Retinal pigment epithelial cell (primary cell): ENCODE measurements at regions not wholly inside any gene's neighbourhood (a gene's known extent, or its start where the extent isn't known, plus 50 kb on each side); places are given as distances from the start of the nearest gene placed in this dataset.

Experiments
- DNase-seq: peaks from one replicate; pipeline ENCODE4 v3.0.0-alpha.2; 2010; ENCODE audit warnings: low read depth
- H3K4me3 ChIP-seq: 2 replicates; pipeline ENCODE4 v1.5.1; 2011; ENCODE audit warnings: mild to moderate bottlenecking, low read length, control low read depth, moderate library complexity
- TF ChIP-seq, protein P1 (sequence below): conservative IDR thresholded peaks from 2 replicates; pipeline ENCODE4 v1.5.1; 2011; ENCODE audit warnings: low read depth, low read length, control low read depth, inconsistent platforms

GRCh38 chr11:95502522-95502921, 271.5 kb upstream of the SESN3 start:
- no peak overlapping the region for H3K4me3 ChIP-seq
- TF ChIP-seq, protein P1, sequence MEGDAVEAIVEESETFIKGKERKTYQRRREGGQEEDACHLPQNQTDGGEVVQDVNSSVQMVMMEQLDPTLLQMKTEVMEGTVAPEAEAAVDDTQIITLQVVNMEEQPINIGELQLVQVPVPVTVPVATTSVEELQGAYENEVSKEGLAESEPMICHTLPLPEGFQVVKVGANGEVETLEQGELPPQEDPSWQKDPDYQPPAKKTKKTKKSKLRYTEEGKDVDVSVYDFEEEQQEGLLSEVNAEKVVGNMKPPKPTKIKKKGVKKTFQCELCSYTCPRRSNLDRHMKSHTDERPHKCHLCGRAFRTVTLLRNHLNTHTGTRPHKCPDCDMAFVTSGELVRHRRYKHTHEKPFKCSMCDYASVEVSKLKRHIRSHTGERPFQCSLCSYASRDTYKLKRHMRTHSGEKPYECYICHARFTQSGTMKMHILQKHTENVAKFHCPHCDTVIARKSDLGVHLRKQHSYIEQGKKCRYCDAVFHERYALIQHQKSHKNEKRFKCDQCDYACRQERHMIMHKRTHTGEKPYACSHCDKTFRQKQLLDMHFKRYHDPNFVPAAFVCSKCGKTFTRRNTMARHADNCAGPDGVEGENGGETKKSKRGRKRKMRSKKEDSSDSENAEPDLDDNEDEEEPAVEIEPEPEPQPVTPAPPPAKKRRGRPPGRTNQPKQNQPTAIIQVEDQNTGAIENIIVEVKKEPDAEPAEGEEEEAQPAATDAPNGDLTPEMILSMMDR: no peak
- no peak for DNase-seq

- TF ChIP-seq, protein P1: no peak
- DNase-seq: no peak
- H3K4me3 ChIP-seq: no peak overlapping the region
Observed at GRCh38 chr11:95501761-95502266, 270.8 kb upstream of the SESN3 start.

DNA sequence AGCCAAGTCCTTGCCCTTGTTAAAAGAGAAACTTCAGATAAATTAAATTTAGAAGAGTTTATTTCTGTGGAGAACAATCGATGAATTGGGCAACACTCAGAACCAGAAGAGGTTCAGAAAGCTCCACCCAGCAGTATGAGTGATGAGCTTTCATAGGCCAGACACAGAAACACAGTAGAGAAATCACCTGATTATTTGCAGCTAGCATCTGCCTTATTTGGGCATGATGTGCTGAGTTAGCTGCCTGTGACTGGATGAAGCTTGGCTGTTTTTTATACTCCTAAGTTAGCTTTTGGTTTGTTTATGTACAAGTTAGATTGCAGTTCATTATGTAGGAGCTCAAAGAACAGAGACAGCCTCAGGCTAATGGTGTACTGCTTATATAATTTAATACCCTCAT, 269.5 kb upstream of the SESN3 start:
- DNase-seq: no peak
- TF ChIP-seq, protein P1: no peak
- H3K4me3 ChIP-seq: no peak overlapping the region

- no peak for DNase-seq
- H3K4me3 ChIP-seq: no peak overlapping the region
- TF ChIP-seq, protein P1: no peak
Observed at GRCh38 chr11:95499516-95500135, 268.6 kb upstream of the SESN3 start.

DNA sequence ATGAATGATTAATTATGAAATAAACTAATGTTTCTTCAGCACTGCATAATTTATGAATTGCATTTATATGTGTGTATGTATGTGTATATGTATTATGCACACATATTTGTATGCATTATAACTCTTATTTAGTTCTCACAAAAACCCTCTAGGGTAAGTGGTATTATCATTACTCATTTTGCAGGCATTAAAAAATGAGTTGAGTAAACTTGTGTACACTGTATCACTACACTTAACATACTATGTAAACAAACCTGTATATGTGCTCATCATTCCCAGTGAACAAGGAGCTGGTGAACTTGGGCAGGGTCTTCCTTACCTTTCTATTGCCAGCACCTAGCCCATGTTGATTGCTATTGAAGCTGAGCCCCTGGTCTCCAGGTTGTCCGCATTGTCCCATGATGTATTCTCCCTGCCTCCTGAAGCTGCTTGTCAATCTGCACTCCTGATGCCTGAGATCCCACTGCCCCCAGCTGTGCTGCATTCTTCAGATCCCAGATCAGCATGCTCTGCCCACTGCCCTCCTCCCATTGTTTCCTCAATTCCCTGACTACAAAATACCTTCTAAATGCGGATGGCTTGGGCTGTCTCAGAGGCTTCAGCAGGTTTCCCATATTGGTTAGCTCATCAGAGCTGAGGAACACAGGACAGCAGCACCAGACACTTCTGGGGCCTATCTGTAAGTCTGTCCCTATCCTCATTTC, 267.9 kb upstream of the SESN3 start:
- TF ChIP-seq, protein P1: no peak
- no peak for DNase-seq
- no peak overlapping the region for H3K4me3 ChIP-seq

DNA sequence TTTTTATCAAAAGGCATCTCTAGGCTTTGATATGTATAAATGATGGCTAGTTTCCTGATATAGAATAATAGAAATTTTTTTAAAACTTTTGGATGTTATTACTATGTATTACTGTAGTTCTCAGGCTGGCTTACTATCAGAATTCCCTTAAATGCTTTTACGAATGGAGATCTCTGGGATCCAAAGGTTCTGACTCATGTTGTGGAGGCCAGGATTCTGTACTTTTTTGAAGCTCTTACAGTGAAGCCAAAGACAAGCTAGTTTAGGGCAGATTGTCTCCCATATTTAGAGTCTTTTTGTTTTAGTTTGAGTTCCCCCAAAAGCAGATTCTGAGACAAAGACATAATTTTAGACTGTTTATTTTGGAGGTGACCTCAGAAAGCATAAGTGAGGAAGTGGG, 265.9 kb upstream of the SESN3 start:
- TF ChIP-seq, protein P1: no peak
- DNase-seq: no peak

DNA sequence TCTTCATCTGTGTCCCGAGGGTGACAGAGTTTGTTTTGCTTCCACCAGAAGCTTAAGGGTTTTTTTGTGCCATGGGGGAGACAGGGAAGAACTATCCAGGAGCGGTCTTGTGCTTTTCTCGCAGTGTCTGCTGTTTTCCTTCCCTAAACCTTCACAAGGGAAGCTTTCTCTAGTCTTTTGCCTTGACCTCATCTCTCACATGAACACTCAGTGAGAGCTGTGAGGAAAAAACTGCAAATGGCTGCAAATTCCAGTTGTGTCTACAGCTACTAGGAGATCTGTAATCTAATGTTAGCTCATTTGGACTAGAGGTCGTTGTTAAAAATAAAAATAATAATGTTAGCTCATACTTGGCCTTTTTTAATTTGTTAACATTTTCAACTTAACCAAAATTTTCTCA, 264.7 kb upstream of the SESN3 start:
- TF ChIP-seq, protein P1: no peak
- H3K4me3 ChIP-seq: no peak overlapping the region
- no peak for DNase-seq

More for the DNA sequence above, 265.9 kb upstream of the SESN3 start:
- no peak overlapping the region for H3K4me3 ChIP-seq
